NCI-H2196 treated with DMSO at 0.1 percent for 48 hours (cell line): ENCODE measurements at regions not wholly inside any gene's neighbourhood (a gene's known extent, or its start where the extent isn't known, plus 50 kb on each side); places are given as distances from the start of the nearest gene placed in this dataset.
A peak's percentile ranks its signal among the peaks of the same experiment; 100 is the strongest.

Experiments
- DNase-seq: peaks from one replicate; lab custom pipeline; 2025; ENCODE audit not compliant: unreplicated experiment; lab: John Stamatoyannopoulos, UW

DNA sequence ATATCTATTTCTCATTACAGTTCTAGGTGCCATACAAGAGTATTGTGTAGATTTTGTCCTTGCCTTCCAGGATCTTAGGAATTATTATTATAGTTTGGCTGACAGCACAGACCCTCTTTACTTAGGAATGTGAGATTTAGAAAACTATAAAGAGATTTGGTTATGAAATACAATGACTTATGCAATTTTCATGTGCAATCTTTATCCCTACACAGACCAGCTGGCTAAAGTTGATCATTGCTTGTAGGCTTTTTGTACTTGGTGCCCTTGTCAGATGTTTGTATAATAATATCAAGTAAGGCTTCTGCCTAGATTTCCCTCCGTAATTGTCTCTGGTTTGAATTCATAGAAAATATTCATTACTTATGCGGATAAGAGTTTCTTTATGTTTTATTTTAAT, 174.5 kb upstream of the GAP43 start:
- no peak for DNase-seq

DNA sequence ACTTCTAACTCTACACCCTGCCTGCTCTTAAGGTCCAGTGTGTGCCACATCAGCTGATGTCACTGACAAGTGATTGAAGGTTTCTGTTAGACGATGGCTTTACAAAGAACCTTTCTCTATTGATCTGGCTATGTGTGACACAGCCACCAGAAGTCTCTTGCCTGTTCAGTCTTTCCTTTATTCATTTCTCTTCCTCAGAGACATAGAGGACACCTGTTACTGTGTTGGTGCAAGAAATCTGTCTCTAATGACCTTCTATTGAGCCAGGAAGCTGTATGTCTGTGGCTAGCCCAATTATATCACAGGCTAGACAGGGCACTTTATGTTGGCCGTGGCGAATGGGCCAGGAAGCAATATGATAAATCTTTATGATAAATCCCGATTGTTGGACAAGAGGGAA, 173.3 kb upstream of the GAP43 start:
- no peak for DNase-seq

DNA sequence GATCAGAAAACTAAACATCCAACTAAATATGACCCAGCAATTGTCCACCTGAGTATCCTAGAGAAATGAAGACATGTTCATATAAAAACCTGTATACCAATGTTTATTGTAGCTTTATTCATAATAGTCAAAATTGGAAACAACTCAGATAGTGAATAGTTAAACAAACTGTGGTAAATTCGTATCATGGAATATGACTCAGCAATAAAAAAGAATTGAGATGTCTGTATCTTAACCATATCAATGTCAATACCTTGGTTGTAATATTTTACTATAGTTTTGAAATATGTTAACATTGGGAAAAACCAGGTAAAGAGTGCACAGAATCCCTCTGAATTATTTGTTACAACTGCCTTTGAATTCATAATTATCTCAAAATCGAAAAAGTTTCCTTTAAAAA, 159.3 kb upstream of the GAP43 start:
- no peak for DNase-seq

DNA sequence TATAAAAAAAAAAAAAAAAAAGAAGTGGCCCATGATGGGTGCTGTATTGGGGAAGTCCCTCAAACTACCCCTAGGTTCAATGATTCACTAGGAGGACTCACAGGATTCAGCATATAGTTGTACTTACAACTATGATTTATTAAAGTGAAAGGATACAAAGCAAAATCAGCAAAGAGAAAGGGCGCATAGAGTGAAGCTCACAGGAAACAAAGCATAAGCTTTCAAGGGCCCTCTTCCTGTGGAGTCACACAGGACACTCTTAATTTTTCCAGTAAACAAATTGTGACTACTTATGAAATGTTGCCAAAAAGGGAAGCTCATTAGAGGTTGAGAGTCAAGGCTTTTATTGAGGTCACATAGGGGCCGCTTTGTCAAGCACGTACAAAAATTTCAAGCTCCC, 153.7 kb upstream of the GAP43 start:
- DNase-seq: peak; percentile 88

DNA sequence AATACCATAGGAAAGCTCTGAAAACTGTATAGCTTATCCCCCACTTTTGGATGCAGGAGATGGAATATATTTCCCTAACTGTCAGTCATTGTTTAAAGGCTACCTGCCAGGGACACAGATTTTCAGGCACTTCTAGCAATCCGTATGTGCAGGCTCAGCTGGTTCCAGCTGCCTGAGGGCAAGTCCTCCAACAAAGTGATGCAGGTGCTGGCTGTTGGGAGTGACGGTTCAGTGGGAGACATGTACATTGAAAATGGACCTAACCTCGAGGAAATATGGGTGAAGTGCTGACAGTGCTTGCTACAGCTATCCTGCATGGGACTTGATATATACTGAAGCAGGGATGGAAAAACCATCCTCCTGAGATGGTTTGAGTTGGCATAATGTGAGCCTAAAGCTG, 153.1 kb upstream of the GAP43 start:
- DNase-seq: peak; percentile 50

DNA sequence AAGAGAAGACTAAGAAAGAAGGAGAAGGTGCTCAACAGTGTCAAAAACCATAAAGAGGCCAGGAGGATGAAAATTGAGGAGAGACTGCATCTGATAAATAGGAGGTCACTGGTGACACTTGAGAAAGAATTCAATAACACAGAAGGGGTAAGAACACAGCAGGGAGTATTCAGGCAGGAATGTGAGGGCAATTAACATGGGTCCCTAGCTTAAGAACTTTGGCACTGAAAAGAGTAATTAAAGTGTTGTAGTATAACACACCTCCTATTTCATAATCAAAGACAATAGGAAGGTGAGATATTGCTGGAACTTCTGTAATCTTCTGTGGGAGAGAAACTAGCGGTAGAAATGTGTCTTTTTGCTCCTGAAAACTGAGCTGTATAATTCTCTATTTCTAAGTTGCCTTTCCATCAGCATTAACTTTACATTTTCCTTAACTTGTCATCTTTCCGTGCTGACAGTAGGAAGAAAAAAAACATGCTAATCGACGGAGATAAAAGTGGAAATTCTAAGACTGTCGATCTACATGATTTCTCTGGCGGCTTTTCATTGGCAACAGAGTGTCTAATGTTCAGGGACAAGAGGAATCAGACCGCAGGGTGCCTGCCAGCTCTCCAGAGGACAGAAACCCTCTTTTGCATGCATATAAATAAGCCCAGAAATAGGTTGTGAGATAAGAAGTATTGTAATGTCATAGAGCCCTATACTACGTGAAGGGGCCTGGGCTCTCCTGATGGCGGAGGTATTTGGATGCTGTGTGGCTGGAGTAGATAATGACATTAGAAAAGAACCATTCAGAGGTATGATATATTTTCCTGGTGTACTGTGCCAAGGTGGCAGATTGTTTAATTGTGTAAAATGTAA, 147.9 kb upstream of the GAP43 start:
- DNase-seq: no peak

DNA sequence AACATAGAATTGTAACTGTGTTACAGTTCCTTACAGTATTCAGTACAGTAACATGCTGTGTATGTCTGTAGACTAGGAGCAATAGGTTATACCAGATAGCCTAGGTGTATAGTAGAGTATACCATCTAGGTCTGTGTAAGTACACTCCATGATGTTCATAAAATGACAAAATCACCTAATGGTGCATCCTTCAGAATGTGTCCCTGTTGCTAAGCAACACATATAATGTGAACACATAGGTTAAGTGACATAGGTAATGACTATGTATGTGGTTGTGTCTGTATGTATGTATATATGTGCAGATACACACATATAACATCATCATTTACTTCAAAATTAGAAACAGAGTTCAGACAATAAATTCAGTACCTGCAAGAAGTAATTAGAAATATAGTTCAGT, 146.8 kb upstream of the GAP43 start:
- DNase-seq: no peak

DNA sequence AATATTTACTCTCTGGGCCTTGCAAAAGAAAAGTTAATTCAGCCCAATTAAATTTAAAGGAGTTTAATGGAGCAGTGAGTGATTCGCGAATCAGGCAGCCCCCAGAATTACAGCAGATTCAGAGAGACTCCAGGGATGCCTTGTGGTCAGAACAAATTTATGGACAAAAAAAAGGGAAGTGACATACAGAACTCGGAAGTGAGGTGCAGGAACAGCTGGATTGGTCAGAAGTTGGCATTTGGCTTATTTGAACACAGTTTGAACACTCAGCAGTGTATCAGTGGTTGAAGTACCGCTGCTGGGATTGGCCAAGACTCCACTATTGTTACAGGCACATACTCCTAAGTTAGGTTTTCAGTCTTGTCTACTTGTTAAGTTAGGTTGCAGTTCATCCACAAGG, 145.0 kb upstream of the GAP43 start:
- DNase-seq: no peak

DNA sequence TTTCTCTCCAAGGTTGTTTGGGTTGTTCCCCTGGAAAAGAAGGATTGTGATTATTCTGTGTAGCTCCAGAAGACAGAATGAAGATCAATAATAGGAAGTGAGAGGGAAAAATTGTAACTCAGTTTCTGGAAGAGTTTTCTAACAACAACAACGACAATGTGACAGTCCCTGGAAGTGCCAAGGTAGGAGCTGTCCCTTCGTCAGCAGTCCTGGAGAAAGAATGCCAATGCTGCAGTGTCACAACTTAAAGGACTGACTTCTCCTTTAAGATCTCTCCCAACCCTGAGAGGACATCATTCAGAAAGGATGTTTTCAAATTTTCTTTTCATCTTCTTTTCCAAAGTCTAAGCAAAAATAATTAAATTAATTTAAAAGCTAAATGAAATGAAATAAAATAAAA, 136.4 kb upstream of the GAP43 start:
- DNase-seq: no peak

DNA sequence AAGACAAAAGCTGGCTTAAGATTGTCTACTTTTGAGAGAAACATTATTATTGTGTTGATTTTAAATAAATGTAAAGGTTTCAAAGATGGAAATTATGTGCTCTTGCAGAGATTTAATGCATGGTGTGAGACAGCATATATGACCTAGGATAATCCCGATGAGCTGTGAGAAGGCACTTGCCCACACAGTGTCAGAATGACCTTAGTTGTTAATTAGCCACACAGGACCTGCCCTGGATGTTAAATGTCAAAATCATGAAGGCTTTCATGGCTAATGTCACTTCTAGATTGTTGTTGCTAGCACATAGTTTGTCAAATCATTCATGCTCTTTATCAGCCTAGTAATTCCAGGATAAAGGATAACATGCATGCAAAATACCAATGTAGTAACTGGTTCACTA, 135.3 kb upstream of the GAP43 start:
- DNase-seq: no peak

DNA sequence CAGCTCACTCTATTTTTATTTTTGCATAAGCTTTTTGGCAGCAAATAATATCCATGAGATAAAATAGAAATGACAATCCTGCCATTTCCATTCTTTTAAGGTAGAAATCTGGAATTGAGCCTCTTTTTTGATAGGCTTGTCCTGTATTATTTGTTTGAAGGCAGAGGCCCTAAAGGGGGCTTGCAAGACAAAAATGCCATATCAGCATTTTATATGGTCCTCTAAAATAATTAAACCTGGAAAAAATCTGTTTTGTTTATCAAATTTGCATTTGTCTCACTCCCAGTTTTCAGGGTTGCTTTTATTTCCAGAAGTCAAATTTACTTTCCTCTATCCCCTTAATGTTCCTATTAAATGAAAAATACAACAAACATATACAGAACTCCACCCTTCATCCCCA, 134.9 kb upstream of the GAP43 start:
- no peak for DNase-seq

DNA sequence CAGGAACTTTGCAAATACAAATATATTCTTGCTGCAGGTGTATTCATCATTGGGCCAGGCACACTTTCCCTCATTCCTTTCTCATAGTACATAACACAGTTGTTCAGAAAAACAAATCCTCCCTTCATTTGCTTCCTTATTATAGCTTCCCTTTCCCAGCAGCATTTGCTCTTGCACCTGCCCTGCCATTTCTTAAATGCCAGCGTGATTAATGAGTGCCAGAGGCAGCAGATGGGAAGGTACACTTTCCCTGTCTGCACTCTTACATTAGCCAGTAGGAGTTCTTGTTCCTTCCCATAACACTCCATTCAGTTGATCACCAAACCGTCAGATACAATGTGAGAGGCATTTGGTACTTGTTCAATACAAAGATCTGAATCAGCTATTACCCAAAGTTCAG, 128.5 kb upstream of the GAP43 start:
- DNase-seq: no peak

DNA sequence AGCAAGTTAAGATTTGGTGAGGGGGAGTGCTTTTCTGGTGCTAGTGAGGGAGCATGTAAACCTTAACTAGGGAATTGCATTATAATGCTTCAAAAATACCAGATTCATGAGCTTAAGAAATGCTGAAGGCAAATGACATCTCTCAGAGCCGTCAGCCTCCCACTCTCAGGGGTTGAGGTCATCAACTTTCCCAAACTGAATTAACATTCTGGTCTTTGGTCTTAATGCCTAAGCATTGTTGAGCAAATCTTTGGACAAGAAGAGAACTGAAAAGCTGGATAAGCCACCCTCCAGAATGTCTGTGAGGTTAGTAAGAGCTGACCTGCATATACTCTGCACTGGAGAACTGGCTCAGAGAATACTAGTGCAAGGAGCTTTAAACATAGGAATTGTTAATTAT, 124.9 kb upstream of the GAP43 start:
- no peak for DNase-seq

DNA sequence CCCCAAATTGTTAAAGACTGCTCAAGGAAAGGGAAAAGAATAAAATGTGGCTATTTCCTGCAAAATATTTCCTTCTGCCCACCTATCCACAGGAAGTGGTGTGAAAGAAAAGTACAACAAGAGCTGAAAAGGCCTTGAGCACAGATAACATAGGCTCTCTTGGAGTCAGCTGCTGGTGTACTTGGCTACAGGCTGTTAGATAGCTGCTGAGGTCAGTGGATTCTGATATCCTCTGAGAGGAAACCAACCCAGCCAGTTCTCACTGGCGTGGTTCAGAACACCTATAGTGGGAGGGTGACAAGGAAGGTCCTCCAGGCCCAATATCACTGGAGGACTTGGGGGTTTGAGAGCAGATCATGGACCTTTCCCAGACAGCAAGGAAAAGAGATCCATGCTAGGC, 124.4 kb upstream of the GAP43 start:
- DNase-seq: no peak

DNA sequence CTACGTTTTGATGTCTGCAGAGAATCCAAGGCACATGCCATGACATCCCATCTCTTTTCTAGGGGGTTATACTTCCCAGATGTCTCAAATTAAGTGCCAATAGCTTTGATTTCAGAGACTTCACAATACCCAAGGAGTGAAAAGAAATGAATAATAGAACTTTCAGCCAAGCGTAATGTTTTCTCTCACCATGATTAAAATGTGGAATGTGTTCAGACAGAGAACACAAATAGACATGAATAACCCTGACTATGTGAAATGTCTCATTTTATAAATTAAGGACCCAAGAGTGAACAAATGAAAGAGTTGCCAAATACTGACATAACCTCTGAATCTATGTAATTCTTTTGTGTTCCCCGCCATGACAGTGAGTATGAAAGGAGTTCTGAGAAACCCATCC, 123.6 kb upstream of the GAP43 start:
- no peak for DNase-seq

DNA sequence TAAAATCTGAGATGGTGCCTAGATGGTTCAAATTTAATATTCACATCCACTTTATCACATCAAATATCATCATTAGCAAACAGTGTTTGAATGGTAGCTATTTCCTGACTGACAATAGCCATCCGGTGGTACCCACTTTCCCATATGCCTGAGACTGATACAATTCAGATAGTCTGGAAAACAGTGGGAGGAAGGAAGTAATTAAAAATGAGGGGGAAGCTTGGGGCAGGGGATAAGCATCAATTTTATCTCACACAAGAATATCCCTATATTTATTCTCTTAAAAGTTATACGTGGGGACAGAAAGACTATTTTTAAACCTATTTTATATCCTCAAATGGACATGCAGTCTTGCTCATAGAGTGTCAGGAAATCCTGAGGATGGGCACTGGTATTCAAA, 122.5 kb upstream of the GAP43 start:
- DNase-seq: no peak

DNA sequence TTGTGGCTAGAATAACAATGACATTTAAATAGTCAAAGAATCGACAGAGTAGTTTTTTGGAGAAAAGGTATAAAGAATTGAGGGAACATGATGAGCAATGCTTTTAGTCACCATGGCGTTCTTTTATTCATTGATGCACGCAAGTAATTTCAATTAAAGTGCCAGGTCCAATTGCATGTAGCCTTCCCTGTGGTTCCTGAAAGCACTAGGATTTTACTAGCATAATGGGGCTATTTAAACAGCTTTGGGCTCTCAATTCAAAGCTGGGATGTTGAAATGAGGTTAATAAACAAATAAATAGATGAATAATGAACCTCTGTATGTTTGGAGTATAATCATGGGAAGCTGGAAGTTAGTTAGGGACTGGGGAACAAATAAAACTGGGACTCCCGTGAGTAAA, 121.2 kb upstream of the GAP43 start:
- DNase-seq: no peak

DNA sequence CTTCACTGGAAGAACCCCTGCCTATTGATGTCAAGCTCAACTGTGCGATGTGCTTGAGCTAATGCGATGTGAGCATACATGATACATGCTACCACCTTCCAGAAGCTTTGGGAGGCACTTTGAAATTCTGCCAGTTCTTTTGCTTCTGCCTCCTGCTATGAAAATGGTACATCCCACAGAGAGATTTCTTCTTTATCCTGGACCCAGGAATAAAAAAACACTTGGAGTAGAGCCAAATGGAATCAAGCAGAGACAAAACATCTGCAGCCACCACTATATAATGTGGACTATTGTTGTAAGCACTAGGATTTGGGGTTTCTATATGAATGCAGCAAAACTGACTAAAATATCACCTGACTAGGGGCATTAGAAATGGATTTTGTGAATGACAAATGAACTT, 119.9 kb upstream of the GAP43 start:
- DNase-seq: no peak

DNA sequence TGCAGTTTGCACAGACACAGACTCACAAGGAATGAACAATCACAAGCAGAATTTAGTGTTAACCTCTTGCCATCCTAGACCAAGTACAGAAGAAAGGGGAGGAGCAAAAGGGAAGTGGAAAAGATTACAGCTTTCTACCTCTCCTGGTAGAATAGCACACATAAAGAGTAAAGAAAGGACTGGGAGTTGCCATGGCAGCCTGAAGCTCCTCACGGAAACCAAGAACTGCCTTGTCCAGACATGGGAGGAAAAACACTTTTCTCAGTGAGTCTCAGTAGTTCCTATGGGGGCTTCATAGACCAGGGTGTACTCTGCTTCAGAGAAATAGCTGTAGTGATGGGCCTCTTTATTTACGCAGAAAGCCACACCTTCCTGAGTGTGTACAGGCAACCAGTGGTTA, 114.7 kb upstream of the GAP43 start:
- no peak for DNase-seq

DNA sequence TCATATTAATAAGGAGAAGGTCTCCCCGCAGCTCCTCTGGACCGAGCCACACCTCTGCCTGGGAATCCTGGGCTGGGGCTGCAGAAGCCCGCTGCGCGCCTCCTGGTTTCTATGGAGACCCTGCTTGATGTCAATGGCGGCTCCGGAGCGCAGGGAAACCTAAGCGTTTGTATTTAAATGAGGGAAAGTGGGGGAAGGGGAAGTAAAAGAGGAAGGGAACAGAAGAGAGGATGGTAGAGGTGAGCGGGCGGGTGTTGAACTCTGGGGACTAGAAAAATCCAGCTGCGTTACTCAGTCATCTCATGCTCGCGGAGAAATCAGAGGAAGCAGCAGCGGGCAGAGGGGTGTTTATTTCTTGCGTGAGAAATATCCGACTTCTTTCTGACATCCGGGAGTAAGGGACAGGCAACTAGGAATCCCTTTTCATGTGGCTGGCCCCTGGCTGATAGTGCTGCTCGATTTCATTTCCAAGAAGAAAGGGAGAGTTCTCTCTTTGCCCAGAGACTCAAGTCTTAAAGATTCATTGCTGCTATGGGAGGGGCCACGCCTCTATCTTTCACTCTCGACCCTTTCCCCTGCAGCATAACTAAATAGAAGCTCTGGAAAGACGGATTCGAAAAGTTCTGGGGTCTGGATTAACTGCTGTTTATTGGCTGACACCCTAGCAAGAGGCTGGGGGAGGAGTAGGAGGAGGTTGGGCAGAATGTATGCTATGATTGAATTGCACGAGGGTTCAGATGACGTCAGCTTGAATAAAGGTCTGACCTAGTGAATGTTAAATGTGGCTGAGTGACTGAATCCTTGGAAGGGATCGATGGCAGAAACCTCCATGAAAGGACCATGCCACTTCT, 110.5 kb upstream of the GAP43 start:
- DNase-seq: peak; percentile 74

DNA sequence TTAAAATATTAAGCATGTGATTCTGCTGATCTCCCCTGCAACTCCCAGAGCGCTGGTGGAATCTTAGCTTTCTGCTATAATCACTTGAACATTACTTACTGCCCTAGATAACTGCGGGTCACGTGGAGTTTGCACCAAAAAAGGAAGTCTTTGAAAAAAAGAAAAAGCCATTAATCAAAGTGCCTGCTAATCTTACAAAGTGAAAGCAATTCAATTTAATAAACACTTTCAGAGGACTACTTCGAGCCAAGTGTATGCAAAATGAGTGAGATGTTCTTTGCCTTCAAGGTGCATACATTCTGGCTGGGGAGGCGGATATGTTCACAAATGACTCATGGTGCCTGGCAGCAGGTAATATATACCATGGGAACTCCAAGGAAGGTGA, 109.9 kb upstream of the GAP43 start:
- DNase-seq: no peak

DNA sequence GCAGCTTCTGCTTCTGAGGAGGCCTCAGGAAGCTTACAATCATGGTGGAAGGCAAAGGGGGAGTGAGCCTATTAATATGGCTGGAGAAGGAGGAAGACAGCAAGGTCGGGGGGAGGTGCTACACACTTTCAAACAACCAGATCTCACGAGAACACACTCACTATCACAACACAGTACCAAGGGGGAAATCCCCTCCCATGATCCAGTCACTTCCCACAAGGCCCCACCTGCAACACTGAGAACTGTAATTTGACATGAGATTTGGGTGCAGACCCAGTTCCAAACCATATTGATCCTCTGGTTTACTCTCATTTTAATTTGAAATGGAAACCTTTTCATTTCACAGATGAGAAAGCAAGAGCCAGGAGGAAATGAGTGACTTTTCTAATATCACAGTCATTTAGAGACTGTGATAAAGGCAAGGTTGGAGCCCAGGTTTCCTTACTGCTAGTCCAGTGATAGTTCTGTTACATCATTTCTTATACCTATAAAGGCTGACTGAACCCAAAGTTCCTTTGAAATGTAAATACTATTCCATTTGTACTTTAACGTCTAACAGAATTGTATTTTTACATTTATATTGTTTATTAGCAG, 105.8 kb upstream of the GAP43 start:
- DNase-seq: no peak
